ENCODE measurements at regions not wholly inside any gene's neighbourhood (a gene's known extent, or its start where the extent isn't known, plus 50 kb on each side); places are given as distances from the start of the nearest gene placed in this dataset.
A peak's percentile ranks its signal among the peaks of the same experiment; 100 is the strongest.

GRCh38 chr9:71490810-71491209, 277.5 kb downstream of the CEMIP2 start:
- Histone ChIP-seq H3K4me1 (peaks cover 0 to 8% (median 4%) of the 10 kb centered on the region in 10 experiments; a peak in 4 of 20 replicates), H3K27ac (no peak overlapping the region), H3K9me3 (replicated peaks in 1 of 11) (peaks cover 0 to under 1% (median 0%) of the 10 kb centered on the region in 11 experiments; a peak in 1 of 22 replicates), H3K9ac (no peak overlapping the region), H3K36me3 (no peaks in the 10 kb centered on the region), H3K4me3 (no peak overlapping the region), H3K27me3 (no peaks in the 10 kb centered on the region), H3K4me2 (no peak overlapping the region), H4K20me1 (no peaks in the 10 kb centered on the region)
- TF ChIP-seq Cebpa-rat (IDR thresholded peaks at IDR 0.05) = no peak

GRCh38 chr9:71487061-71487460, 281.3 kb downstream of the CEMIP2 start:
- Histone ChIP-seq H3K4me2 (peak overlapping the region in 1 of 11 experiments; percentile 11; a peak in 2 of 22 replicates), H3K27ac (no peak overlapping the region), H3K9ac (no peak overlapping the region), H3K4me3 (no peak overlapping the region), H3K27me3 (no peaks in the 10 kb centered on the region), H3K36me3 (no peaks in the 10 kb centered on the region), H3K9me3 (replicated peaks in 1 of 11) (no peaks in the 10 kb centered on the region), H3K4me1 (peaks cover 7 to 31% (median 21%) of the 10 kb centered on the region in 10 experiments; a peak in 19 of 20 replicates), H4K20me1 (no peaks in the 10 kb centered on the region)
- no peak for TF ChIP-seq Cebpa-rat (IDR thresholded peaks at IDR 0.05)

- no peak for TF ChIP-seq Cebpa-rat (IDR thresholded peaks at IDR 0.05)
- Histone ChIP-seq H4K20me1 (no peaks in the 10 kb centered on the region), H3K4me2 (no peak overlapping the region), H3K4me1 (peaks cover 7 to 31% (median 21%) of the 10 kb centered on the region in 10 experiments; a peak in 19 of 20 replicates), H3K9ac (no peak overlapping the region), H3K27ac (no peak overlapping the region), H3K9me3 (replicated peaks in 1 of 11) (no peaks in the 10 kb centered on the region), H3K36me3 (no peaks in the 10 kb centered on the region), H3K4me3 (no peak overlapping the region), H3K27me3 (no peaks in the 10 kb centered on the region)
Measured at GRCh38 chr9:71485326-71485725, 283.0 kb downstream of the CEMIP2 start.

- Histone ChIP-seq H3K27ac (peak overlapping the region in 3 of 11 experiments; percentile 30 to 51 (median 49); a peak in 4 of 22 replicates), H4K20me1 (no peaks in the 10 kb centered on the region), H3K4me3 (no peak overlapping the region), H3K36me3 (no peaks in the 10 kb centered on the region), H3K4me1 (peaks cover 7 to 23% (median 17%) of the 10 kb centered on the region in 10 experiments; a peak in 19 of 20 replicates), H3K27me3 (no peaks in the 10 kb centered on the region), H3K4me2 (peak overlapping the region; percentile 24 to 82 (median 72)), H3K9ac (no peak overlapping the region), H3K9me3 (replicated peaks in 1 of 11) (no peaks in the 10 kb centered on the region)
- TF ChIP-seq Cebpa-rat (IDR thresholded peaks at IDR 0.05) = no peak
Measured at GRCh38 chr9:71483436-71483835, 284.9 kb downstream of the CEMIP2 start.

- Histone ChIP-seq H3K9me3 (replicated peaks in 1 of 11) (no peaks in the 10 kb centered on the region), H3K27ac (no peak overlapping the region), H4K20me1 (no peaks in the 10 kb centered on the region), H3K4me3 (no peak overlapping the region), H3K4me1 (peaks cover 7 to 22% (median 17%) of the 10 kb centered on the region in 10 experiments; a peak in 19 of 20 replicates), H3K9ac (no peak overlapping the region), H3K36me3 (no peaks in the 10 kb centered on the region), H3K27me3 (no peaks in the 10 kb centered on the region), H3K4me2 (no peak overlapping the region)
- no peak for TF ChIP-seq Cebpa-rat (IDR thresholded peaks at IDR 0.05)
Measured at GRCh38 chr9:71479621-71480020, 288.7 kb downstream of the CEMIP2 start.

- H3K27ac ChIP-seq = no peak overlapping the region
- no peak overlapping the region for H3K4me2 ChIP-seq
- no peaks in the 10 kb centered on the region for H4K20me1 ChIP-seq
- H3K9me3 ChIP-seq (replicated peaks in 1 of 11) = 0 out of 22 replicates have a peak, but pooled peaks cover 0 to 4% (median 0%) of the 10 kb centered on the region in 11 experiments
- no peak overlapping the region for H3K9ac ChIP-seq
- H3K27me3 ChIP-seq = no peaks in the 10 kb centered on the region
- H3K4me3 ChIP-seq = no peak overlapping the region
- no peaks in the 10 kb centered on the region for H3K4me1 ChIP-seq
- no peak for TF ChIP-seq Cebpa-rat (IDR thresholded peaks at IDR 0.05)
- no peaks in the 10 kb centered on the region for H3K36me3 ChIP-seq
Measured at GRCh38 chr9:71472400-71472799, 295.9 kb downstream of the CEMIP2 start.

- H3K4me3 ChIP-seq = no peak overlapping the region
- H3K9me3 ChIP-seq (replicated peaks in 1 of 11) = peaks cover 0 to 4% (median 0%) of the 10 kb centered on the region in 11 experiments; a peak in 4 of 22 replicates
- no peaks in the 10 kb centered on the region for H3K36me3 ChIP-seq
- H3K4me2 ChIP-seq = no peak overlapping the region
- H4K20me1 ChIP-seq = no peaks in the 10 kb centered on the region
- H3K27ac ChIP-seq = no peak overlapping the region
- no peak for TF ChIP-seq Cebpa-rat (IDR thresholded peaks at IDR 0.05)
- peaks cover 0 to 13% (median 8%) of the 10 kb centered on the region in 10 experiments; a peak in 7 of 20 replicates for H3K4me1 ChIP-seq
- H3K27me3 ChIP-seq = no peaks in the 10 kb centered on the region
- H3K9ac ChIP-seq = no peak overlapping the region
Measured at GRCh38 chr9:71465392-71465791, 302.9 kb downstream of the CEMIP2 start.

GRCh38 chr9:71459082-71459481, 309.2 kb downstream of the CEMIP2 start:
- Histone ChIP-seq H3K27me3 (no peaks in the 10 kb centered on the region), H4K20me1 (no peaks in the 10 kb centered on the region), H3K36me3 (no peaks in the 10 kb centered on the region), H3K4me2 (no peak overlapping the region), H3K9ac (no peak overlapping the region), H3K4me3 (no peak overlapping the region), H3K4me1 (peaks cover 0 to 13% (median 8%) of the 10 kb centered on the region in 10 experiments; a peak in 7 of 20 replicates), H3K9me3 (replicated peaks in 1 of 11) (peaks cover 0 to 8% (median 0%) of the 10 kb centered on the region in 11 experiments; a peak in 4 of 22 replicates), H3K27ac (no peak overlapping the region)
- TF ChIP-seq Cebpa-rat (IDR thresholded peaks at IDR 0.05) = no peak

GRCh38 chr9:71446473-71447411, 321.6 kb downstream of the CEMIP2 start:
- no peak overlapping the region for H3K9ac ChIP-seq
- no peak for TF ChIP-seq Cebpa-rat (IDR thresholded peaks at IDR 0.05)
- H3K4me2 ChIP-seq = peak overlapping the region; percentile 68 to 93 (median 82)
- H3K9me3 ChIP-seq (replicated peaks in 1 of 11) = peaks cover 0 to 10% (median 0%) of the 10 kb centered on the region in 11 experiments; a peak in 7 of 22 replicates
- H4K20me1 ChIP-seq = peaks cover 0 to 6% (median 0%) of the 10 kb centered on the region in 11 experiments; a peak in 2 of 22 replicates
- no peaks in the 10 kb centered on the region for H3K36me3 ChIP-seq
- H3K27ac ChIP-seq = no peak overlapping the region
- peaks cover 0 to 9% (median 0%) of the 10 kb centered on the region in 11 experiments; a peak in 3 of 22 replicates for H3K27me3 ChIP-seq
- peak overlapping the region; percentile 52 to 66 (median 56) for H3K4me3 ChIP-seq
- peaks cover 0 to 8% (median 5%) of the 10 kb centered on the region in 10 experiments; a peak in 10 of 20 replicates for H3K4me1 ChIP-seq

Data from BLaER1 treated with 17β-estradiol and CSF1 and Interleukin-3, amounts not matched to agents 10 nM and 100 nM (cell line).